H9 (cell line): ENCODE measurements at regions not wholly inside any gene's neighbourhood (a gene's known extent, or its start where the extent isn't known, plus 50 kb on each side); places are given as distances from the start of the nearest gene placed in this dataset.

Experiments used
- DNase-seq: peaks from one replicate; pipeline ENCODE4 v3.0.0-alpha.2; 2017
- H2AFZ ChIP-seq: one replicate; pipeline ENCODE4 v1.6.1; 2013; ENCODE audit warnings: mild to moderate bottlenecking, low read length, control low read depth, moderate library complexity
- H2AK5ac ChIP-seq: 2 replicates; pipeline ENCODE4 v1.6.1; 2013; ENCODE audit warnings: low read length, control low read depth, mixed read lengths; ENCODE audit not compliant: insufficient read length
- H2BK120ac ChIP-seq: one replicate; pipeline ENCODE4 v1.6.1; 2013; ENCODE audit warnings: low read depth, mild to moderate bottlenecking, low read length, control low read depth, inconsistent platforms; ENCODE audit not compliant: poor library complexity, severe bottlenecking
- H2BK12ac ChIP-seq: 2 replicates; pipeline ENCODE4 v1.6.1; 2013; ENCODE audit warnings: low read length, control low read depth, mixed read lengths, low read depth; ENCODE audit not compliant: insufficient read length
- H2BK15ac ChIP-seq: 2 replicates; pipeline ENCODE4 v1.6.1; 2013; ENCODE audit warnings: low read depth, low read length, control low read depth
- H2BK20ac ChIP-seq: one replicate; pipeline ENCODE4 v1.6.1; 2013; ENCODE audit warnings: low read depth, mild to moderate bottlenecking, low read length, control low read depth, inconsistent platforms; ENCODE audit not compliant: poor library complexity, severe bottlenecking
- H2BK5ac ChIP-seq: 2 replicates; pipeline ENCODE4 v1.6.1; 2013; ENCODE audit warnings: low read length, control low read depth, mixed read lengths; ENCODE audit not compliant: insufficient read length
- H3K14ac ChIP-seq: 2 replicates; pipeline ENCODE4 v1.6.1; 2013; ENCODE audit warnings: low read length, control low read depth; ENCODE audit not compliant: insufficient read depth
- H3K18ac ChIP-seq: 2 replicates; pipeline ENCODE4 v1.6.1; 2013; ENCODE audit warnings: low read depth, mild to moderate bottlenecking, mixed read lengths, low read length, control low read depth; ENCODE audit not compliant: insufficient read length
- H3K23ac ChIP-seq: 2 replicates; pipeline ENCODE4 v1.6.1; 2013; ENCODE audit warnings: low read length, control low read depth, mixed read lengths, low read depth; ENCODE audit not compliant: insufficient read length
- H3K23me2 ChIP-seq: 2 replicates; pipeline ENCODE4 v1.6.1; 2013; ENCODE audit warnings: low read depth, mild to moderate bottlenecking, mixed read lengths, low read length, control low read depth; ENCODE audit not compliant: insufficient read length, poor library complexity, severe bottlenecking
- H3K27ac ChIP-seq: 2 replicates; pipeline ENCODE4 v1.5.1; 2013; ENCODE audit warnings: low read length, control low read depth, mixed read lengths, low read depth; ENCODE audit not compliant: insufficient read length
- H3K27me3 ChIP-seq: 2 replicates; pipeline ENCODE4 v1.6.1; 2013; ENCODE audit warnings: low read length, control low read depth, inconsistent platforms; ENCODE audit not compliant: insufficient read depth
- H3K4ac ChIP-seq: 2 replicates; pipeline ENCODE4 v1.6.1; 2013; ENCODE audit warnings: low read depth, mild to moderate bottlenecking, control low read depth, inconsistent platforms, low read length, moderate library complexity
- H3K4me1 ChIP-seq: 2 replicates; pipeline ENCODE4 v1.6.1; 2013; ENCODE audit warnings: low read length, control low read depth, inconsistent platforms; ENCODE audit not compliant: insufficient read depth
- H3K4me2 ChIP-seq: 2 replicates; pipeline ENCODE4 v1.6.1; 2013; ENCODE audit warnings: low read length, control low read depth, mixed read lengths; ENCODE audit not compliant: insufficient read length, insufficient read depth
- H3K56ac ChIP-seq: 2 replicates; pipeline ENCODE4 v1.6.1; 2013; ENCODE audit warnings: low read depth, mild to moderate bottlenecking, mixed read lengths, low read length, control low read depth; ENCODE audit not compliant: insufficient read length
- H3K79me1 ChIP-seq: 2 replicates; pipeline ENCODE4 v1.6.1; 2013; ENCODE audit warnings: low read depth, mild to moderate bottlenecking, moderate library complexity, low read length, control low read depth, inconsistent platforms; ENCODE audit not compliant: insufficient read depth, poor library complexity, severe bottlenecking
- H3K79me2 ChIP-seq: 2 replicates; pipeline ENCODE4 v1.6.1; 2013; ENCODE audit warnings: low read length, control low read depth, inconsistent platforms; ENCODE audit not compliant: insufficient read depth
- H3K9ac ChIP-seq: 2 replicates; pipeline ENCODE4 v1.6.1; 2013; ENCODE audit warnings: low read length, control low read depth, mixed read lengths; ENCODE audit not compliant: insufficient read length; ENCODE audit errors: extremely low read depth
- H3K9me3 ChIP-seq: one replicate; pipeline ENCODE4 v1.6.1; 2013; ENCODE audit warnings: low read depth, low read length, inconsistent platforms; ENCODE audit not compliant: control insufficient read depth
- H3T11ph ChIP-seq: one replicate; pipeline ENCODE4 v1.6.1; 2013; ENCODE audit warnings: mild to moderate bottlenecking, low read length, control low read depth, inconsistent platforms
- H4K20me1 ChIP-seq: one replicate; pipeline ENCODE4 v1.6.1; 2013; ENCODE audit not compliant: control insufficient read depth, insufficient read length, insufficient read depth
- H4K5ac ChIP-seq: 2 replicates; pipeline ENCODE4 v1.6.1; 2013; ENCODE audit warnings: low read depth, mild to moderate bottlenecking, mixed read lengths, low read length, control low read depth; ENCODE audit not compliant: insufficient read length
- H4K8ac ChIP-seq: replicated peaks from 2 replicates; pipeline ENCODE4 v1.6.1; 2013; ENCODE audit warnings: low read length, control low read depth, mixed read lengths, low read depth; ENCODE audit not compliant: insufficient read length
- H4K91ac ChIP-seq: 2 replicates; pipeline ENCODE4 v1.6.1; 2013; ENCODE audit warnings: low read depth, mild to moderate bottlenecking, moderate library complexity, mixed read lengths, low read length, control low read depth; ENCODE audit not compliant: insufficient read length
- H3K27ac Mint-ChIP-seq, 3 experiments: 2 replicates in 2 of 3; 3 replicates in 1 of 3; pipeline ENCODE4 v1.8.0; 2020 to 2021; ENCODE audit warnings: mixed read lengths in 3 of 3, mild to moderate bottlenecking in 1 of 3, moderate library complexity in 1 of 3
- H3K27me3 Mint-ChIP-seq: 2 replicates; pipeline ENCODE4 v1.8.0; 2021; ENCODE audit warnings: low read depth, mild to moderate bottlenecking, moderate library complexity, mixed read lengths
- H3K36me3 Mint-ChIP-seq, 3 experiments: 2 replicates in 2 of 3; 3 replicates in 1 of 3; pipeline ENCODE4 v1.8.0; 2020 to 2021; ENCODE audit warnings: low read depth in 3 of 3, mixed read lengths in 3 of 3; ENCODE audit not compliant: insufficient read depth in 1 of 3
- H3K4me1 Mint-ChIP-seq, 2 experiments: 2 replicates each; pipeline ENCODE4 v1.8.0; 2020; ENCODE audit warnings: mixed read lengths in 2 of 2
- H3K4me3 Mint-ChIP-seq, 2 experiments: 2 replicates in 1 of 2; 3 replicates in 1 of 2; pipeline ENCODE4 v1.8.0; 2020 to 2021; ENCODE audit warnings: mild to moderate bottlenecking in 2 of 2, mixed read lengths in 2 of 2, moderate library complexity in 1 of 2
- H3K9me3 Mint-ChIP-seq, 2 experiments: 2 replicates in 1 of 2; 3 replicates in 1 of 2; pipeline ENCODE4 v1.8.0; 2020; ENCODE audit warnings: mild to moderate bottlenecking in 2 of 2, mixed read lengths in 2 of 2, moderate library complexity in 1 of 2
- TF ChIP-seq, protein P1 (sequence below): fragments of 200-600 bp; sonication (generic); conservative IDR thresholded peaks from 3 replicates; pipeline ENCODE4 v1.8.0; 2021; ENCODE audit warnings: antibody characterized with exemption, mild to moderate bottlenecking

DNA sequence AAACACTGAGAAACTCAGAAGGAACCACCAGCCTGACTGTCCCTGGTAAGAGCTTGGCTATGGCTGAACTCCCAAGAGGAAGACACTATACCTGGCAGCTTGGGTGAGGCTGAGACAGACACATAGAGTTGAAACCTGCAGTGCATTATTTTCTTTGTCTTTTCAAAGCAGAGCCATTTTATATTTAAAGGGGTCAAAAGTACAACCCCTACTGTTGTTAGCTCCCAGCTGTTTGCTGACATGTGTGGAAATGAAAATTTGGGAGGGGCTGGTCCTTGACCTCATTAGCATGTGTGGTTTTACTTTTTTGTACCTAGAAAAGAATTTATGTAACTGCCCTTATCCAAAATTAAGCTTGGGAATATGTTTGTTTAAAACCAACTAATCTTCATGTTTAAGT, 309.0 kb downstream of the RPRM start:
- Histone ChIP-seq H3K14ac (no peak overlapping the region), H2AFZ (no peak overlapping the region)

More for the DNA sequence above, 309.0 kb downstream of the RPRM start:
- Mint-ChIP-seq H3K36me3 (no peaks in the 10 kb centered on the region), H3K27ac (no peak overlapping the region; a peak in 1 of 7 replicates), H3K4me3 (no peak overlapping the region), H3K27me3 (no peaks in the 10 kb centered on the region), H3K9me3 (peaks cover 0 to under 1% of the 10 kb centered on the region in 2 experiments; a peak in 2 of 5 replicates), H3K4me1 (no peaks in the 10 kb centered on the region; a peak in 1 of 4 replicates)
- H4K5ac ChIP-seq, result no peak overlapping the region
- no peaks in the 10 kb centered on the region for H3K79me2 ChIP-seq
- H3K9ac ChIP-seq, result no peak overlapping the region
- no peak overlapping the region for H3K27ac ChIP-seq
- no peak overlapping the region for H3K23ac ChIP-seq
- H3K56ac ChIP-seq, result no peak overlapping the region
- TF ChIP-seq, protein P1, sequence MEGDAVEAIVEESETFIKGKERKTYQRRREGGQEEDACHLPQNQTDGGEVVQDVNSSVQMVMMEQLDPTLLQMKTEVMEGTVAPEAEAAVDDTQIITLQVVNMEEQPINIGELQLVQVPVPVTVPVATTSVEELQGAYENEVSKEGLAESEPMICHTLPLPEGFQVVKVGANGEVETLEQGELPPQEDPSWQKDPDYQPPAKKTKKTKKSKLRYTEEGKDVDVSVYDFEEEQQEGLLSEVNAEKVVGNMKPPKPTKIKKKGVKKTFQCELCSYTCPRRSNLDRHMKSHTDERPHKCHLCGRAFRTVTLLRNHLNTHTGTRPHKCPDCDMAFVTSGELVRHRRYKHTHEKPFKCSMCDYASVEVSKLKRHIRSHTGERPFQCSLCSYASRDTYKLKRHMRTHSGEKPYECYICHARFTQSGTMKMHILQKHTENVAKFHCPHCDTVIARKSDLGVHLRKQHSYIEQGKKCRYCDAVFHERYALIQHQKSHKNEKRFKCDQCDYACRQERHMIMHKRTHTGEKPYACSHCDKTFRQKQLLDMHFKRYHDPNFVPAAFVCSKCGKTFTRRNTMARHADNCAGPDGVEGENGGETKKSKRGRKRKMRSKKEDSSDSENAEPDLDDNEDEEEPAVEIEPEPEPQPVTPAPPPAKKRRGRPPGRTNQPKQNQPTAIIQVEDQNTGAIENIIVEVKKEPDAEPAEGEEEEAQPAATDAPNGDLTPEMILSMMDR, result no peak
- no peak overlapping the region for H3K4ac ChIP-seq
- no peak for DNase-seq
- no peak overlapping the region for H4K91ac ChIP-seq
- H2AK5ac ChIP-seq, result no peak overlapping the region
- H3K4me1 ChIP-seq, result no peaks in the 10 kb centered on the region
- H3K23me2 ChIP-seq, result no peaks in the 10 kb centered on the region
- H4K20me1 ChIP-seq, result no peaks in the 10 kb centered on the region
- H2BK120ac ChIP-seq, result no peak overlapping the region
- H2BK12ac ChIP-seq, result no peak overlapping the region
- H4K8ac ChIP-seq, result no peak overlapping the region
- H2BK20ac ChIP-seq, result no peak overlapping the region
- no peaks in the 10 kb centered on the region for H3K79me1 ChIP-seq
- H3K4me2 ChIP-seq, result no peak overlapping the region
- H3K9me3 ChIP-seq, result no peaks in the 10 kb centered on the region
- no peaks in the 10 kb centered on the region for H3K27me3 ChIP-seq
- no peak overlapping the region for H2BK15ac ChIP-seq
- H2BK5ac ChIP-seq, result no peak overlapping the region
- H3T11ph ChIP-seq, result no peak overlapping the region
- H3K18ac ChIP-seq, result no peak overlapping the region
